GM18868 (cell line): ENCODE measurements at regions not wholly inside any gene's neighbourhood (a gene's known extent, or its start where the extent isn't known, plus 50 kb on each side); places are given as distances from the start of the nearest gene placed in this dataset.
"Not testable (repeated sequence)": the region's sequence is repeated elsewhere in the genome, so short reads cannot be mapped to it uniquely, and the experiment has no call there.

Experiments used
- ATAC-seq: cut with Tn5 transposase; IDR thresholded peaks from one replicate; pipeline ENCODE4 v1.9.1; 2021; ENCODE audit warnings: mild to moderate bottlenecking, moderate library complexity; ENCODE audit not compliant: unreplicated experiment

DNA sequence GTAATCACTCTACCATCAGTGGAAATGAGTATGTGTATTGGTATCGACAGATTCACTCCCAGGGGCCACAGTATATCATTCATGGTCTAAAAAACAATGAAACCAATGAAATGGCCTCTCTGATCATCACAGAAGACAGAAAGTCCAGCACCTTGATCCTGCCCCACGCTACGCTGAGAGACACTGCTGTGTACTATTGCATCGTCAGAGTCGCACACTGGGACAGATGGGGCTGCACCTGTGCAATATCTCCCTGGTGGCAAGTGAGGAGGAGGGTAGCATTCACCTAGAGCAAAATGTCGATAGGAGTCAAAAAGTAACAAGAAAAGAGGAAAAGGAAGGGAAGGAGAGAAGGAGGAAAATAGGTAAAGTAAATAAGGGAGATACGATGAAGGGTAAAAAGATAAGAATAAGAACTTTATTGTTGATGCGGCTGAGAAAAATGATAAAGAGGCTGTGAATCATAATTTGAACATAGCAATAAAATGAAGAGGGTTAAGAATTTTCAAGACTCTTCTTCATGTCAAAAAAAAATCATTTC, 450.5 kb upstream of the OR4E1 start:
- no peak for ATAC-seq

DNA sequence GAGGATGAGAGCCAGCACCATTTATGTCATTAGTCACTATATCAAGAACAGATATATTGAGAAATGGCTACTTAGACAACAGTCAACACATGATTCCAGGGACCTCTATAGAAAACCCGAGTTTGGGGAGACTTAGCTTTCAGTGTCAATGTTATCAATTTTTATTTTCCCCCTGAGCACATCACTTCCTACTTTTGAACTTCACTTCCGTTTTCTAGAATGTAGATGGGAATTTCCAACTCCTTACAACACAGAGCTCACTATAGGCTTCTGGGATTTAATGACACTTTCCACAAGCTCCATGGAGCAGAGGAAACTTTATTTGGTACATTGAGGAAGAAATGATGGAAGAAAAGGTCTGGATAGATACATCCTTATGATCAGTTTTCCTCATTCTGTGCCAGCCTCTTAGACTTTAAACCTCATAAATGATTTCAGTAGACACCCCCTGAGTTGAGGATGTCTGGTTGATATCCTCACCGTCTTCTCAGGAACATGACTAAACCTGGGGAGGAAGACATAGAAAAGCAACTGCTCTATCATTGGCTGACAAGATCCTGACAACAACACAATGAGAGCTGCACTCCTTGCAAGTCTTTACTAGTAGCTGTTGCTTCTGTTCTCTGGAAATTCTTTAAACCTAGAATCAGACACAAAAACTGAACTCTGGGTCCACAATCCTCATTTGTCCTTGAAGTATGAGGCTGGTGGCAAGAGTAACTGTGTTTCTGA, 449.4 kb upstream of the OR4E1 start:
- peak; percentile 24 for ATAC-seq

DNA sequence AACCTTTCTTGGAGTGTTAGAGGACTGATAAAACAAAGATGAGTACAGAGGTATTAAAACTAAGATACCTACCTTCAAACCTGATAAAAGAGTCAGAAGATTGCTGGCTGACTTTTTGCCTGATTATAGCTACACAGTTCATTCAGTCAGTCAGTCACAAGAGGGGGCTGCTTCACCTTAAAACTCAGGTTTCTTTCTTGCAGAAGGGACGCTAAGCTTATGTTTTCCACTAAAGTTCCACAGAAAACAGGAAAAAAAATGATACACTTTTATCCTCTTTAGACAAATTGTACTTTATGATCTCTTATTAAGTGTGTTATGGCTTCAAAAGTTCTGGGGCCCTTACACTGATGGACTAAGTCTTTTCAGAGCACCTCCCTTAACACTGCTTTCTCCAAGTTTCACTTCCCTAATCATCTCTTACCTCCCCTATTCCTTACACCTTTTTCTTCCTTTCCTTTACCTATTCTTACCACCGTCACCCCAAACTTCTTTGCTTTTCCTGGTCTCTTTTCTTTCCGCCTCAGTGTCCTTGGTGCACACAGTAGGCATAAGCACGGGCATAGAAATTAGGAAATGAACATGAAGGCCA, 448.7 kb upstream of the OR4E1 start:
- ATAC-seq: peak; percentile 64

DNA sequence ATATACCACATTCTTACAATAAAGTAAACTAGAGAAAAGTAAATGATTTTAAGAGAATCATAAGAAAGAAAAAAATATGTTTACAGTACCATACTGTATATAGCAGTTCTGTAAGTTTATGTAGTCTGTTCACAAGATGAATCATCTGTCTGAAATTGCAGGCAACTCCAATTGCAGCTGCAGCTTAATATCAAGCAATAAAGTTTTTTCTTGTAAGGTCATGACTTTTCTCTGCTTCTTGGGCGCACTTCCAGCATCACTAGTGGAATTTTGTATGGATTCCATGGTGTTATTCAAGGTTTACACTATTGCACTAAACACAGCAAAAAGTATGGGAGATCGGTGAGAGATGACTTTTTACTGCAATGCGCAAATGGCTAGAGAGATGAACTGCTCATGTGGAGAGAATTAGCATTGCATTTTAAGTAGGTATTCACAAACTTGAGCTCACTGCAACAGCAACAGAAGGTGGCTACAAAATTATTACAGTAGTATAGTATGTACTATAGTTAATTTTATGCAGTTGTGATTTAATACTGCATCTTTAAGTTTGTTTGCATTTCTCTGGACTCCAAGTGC, 445.4 kb upstream of the OR4E1 start:
- ATAC-seq: no peak

DNA sequence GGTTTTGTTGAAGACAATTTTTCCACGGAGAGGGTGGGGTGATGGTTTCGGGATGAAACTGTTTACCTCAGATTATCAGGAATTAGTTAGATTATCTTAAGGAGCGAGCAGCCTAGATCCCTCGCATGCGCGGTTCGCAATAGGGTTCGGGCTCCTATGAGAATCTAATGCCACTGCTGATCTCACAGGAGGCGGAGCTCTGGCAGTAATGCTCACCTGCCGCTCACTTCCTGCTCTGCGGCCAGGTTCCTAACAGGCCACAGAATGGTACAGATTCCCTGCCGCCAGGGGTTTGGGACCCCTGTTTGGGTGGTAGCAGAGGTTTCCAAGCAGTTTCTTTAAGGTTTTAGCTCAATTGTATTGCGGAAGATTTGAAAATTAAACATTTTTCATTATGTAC, 439.8 kb upstream of the OR4E1 start:
- no peak for ATAC-seq

DNA sequence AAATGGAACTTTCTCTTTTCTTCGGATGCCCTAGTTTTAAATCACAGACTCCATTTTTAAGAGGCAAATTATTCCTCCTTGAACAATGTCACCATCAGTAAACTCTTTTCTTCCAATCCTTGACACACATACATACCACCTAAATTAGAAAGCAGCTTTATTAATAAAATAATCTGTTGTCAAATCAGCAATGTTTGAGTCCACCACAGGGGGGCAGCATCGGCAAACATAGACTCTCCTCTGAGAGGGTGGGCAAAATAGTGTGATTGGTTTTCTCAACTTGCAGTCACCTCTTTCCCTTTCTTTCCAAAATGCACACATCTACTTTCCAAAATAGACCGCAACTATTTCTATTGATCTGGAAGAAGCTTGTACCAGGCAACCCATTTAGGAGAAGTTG, 438.4 kb upstream of the OR4E1 start:
- ATAC-seq: no peak

DNA sequence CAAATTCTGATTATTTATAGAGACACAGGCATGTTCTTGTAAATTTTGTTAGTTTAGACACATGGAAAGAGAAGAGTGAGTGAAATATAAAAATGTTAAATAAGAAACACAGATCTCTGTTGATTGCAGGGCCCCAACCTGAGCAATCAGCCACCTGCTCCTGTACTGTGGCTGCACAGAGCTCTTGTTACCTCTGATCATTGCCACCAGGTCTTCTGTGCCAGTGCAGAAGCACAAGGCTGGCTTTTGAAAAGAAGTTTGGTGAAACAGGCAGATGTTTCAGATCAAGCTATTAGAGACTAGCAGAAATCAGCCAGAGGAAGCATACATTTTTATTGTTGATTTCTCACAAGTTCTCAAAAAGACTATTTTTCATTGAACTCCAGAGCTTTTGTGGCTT, 434.1 kb upstream of the OR4E1 start:
- no peak for ATAC-seq

DNA sequence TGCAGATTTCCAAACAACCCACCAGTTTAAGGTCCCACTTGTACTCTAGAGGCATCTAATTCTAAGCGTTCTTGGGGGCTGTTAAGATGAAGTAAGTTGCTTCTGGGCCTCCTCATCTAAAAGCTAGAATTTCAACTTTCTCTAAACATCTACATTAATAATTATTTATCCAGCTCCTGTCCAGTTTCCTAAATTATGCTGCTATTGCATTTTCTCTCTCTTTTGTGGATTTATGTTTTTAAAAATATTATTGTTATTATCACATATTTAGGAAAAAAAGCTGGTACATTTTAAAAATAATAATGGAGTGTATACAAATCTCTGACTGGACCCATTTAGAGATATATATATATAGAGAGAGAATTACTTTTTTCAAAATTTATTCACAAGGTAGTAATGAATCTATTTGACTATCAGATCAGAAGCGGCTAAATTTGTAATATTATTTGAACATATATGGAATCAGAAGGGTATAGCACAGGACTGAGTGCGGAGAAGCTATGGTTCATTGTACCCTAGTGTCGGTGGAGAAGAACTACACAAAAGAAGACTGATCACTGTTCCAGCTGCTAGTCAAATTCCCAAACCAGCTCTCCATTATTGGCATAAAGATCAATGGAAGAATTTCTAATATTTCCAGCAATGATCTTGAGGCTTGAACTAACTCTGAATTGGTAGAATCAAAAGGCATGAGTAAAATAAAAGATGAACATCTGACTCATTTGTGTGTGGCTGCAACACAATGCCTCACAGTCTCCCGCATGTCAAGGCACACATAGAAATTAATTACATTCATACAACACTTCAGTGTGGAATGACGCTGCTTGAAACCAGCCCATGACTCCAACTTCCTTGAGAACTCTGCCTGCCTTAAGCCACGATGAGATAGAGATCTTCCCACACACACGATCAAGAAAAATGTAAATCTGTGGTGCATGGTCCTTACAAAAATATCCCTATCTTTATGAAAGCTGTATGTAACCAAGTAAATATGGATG, 433.4 kb upstream of the OR4E1 start:
- ATAC-seq: no peak

DNA sequence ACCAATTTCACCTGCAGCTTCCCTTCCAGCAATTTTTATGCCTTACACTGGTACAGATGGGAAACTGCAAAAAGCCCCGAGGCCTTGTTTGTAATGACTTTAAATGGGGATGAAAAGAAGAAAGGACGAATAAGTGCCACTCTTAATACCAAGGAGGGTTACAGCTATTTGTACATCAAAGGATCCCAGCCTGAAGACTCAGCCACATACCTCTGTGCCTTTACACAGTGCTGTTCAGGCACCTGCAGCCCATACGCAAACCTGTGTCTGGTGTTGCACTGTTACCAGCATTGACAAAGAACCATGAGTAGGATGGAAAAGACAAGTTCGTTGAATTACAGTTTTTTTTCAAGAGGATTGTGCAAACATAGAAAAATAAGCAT, 432.0 kb upstream of the OR4E1 start:
- no peak for ATAC-seq

DNA sequence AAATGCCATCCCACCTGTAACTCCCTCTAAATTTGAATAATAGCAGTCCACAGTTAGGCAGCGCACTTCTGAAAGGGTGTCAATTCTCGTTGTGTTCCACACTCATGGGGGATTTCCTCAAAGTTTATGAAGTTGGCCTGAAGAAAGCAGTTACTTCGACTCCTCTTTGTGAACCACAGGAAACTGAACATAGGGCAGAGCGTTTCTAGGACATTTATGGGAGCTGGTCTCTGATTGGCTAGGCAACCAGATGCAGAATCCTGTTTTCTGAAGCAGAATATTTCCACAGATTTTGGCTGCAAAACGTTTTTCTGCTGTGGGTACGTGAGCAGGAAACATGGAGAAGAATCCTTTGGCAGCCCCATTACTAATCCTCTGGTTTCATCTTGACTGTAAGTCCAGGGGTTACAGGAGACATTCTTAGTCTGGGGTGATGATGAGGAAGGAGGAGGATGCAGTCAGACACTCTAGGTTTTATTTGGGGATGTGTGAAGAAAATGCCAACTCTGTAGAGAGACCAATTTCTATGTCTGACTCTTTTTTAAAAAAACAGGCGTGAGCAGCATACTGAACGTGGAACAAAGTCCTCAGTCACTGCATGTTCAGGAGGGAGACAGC, 431.5 kb upstream of the OR4E1 start:
- ATAC-seq: no peak

DNA sequence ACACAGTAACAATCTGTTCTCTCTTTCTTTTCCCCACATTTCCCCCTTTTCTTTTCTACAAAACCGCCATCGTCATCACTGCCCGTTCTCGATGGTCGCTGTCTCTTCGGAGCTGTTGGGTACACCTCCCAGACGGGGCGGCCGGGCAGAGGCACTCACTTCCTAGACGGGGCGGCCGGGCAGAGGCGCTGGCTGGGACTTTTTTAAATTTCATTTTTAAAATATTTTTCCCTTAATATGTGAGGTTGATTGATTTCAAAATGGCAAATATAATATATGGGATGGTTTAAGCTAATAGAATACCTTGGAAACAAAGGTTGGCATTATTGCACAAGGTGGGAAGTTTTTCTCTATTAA, 427.1 kb upstream of the OR4E1 start:
- not testable (repeated sequence) for ATAC-seq

DNA sequence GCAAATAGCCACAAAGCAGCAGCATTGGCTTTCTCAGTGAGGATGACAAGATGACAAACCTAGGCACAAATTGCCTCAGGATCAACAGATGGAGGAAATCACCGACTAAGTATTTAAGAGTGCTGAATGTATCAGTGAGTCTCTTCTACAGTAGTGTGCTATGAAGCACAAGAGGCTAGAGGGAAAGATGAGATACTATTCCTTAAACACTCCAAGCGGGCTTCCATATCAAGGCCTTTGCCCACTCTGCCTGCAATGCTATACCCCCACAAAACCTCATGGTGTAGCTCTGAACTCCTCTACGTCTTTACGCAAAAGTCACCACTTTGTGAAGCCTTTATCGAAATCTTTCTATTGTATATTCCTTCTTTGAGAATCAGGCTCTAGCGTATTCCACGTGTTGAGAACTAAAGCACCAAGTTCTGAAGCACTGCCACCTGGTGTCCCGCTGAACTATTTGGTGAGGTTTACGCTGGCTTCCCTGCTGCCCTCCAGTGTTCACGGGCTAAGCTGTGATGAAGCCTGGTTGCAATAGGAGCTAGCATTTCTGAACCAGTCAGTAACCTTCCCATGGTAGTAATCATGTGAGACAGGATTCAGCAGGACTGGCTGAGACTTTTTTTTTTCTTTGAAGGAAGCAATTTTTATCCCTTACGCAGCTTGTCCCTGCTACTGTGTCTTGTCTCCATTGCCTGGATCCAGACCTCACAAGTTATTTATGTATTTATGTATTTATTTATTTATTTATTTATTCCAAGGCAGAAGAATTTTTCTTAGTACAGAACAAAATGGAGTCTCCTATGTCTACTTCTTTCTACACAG, 426.5 kb upstream of the OR4E1 start:
- peak; percentile 86 for ATAC-seq

DNA sequence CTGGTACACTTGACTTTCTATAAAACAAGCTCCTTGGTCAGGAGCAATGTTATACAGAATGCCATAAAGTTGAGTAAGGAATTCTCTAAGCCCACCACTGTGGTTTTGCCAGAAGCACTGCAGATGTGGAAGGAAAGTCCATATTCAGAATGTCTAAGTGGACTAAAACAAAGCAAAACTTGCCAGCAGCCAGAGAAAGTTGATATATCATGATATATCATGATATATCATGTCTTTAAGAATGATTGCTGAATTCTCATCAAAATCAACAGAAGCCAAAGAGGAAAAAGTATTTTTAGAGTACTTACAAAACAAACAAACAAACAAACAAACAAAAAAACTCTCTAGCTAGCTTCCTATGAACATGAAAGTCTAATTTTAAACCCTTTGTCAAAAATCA, 424.8 kb upstream of the OR4E1 start:
- no peak for ATAC-seq

DNA sequence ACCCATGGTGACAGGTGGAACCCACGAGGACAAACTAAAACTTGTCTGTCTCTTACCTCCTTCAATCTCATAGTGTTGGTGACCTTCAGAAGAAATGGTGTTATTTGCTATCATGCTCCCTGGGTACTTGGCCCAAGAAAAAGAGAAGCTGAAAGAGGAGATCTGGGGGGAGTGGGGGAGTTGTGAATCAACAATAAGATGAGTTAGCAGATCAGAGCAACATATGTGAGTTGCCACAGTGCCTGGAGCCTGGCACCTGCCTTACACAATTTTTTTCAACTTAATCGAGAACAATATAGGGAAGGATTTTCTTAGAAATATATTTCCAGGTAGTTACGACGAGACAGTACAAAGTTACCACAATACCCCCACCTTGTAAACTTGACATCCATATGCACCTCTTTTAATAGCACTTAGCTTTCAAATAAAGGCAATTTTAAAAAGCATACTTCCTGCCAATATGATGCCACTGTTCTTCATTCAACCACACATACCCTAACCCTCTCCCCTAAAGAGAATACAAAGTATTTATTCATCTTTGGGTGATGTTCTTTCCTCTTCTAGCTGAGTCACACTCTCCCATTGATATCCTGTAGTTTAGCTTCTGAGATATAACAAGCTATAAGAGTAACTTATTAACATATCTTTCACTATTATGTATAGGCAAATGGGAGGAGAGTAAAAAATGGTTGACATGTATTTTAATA, 424.1 kb upstream of the OR4E1 start:
- no peak for ATAC-seq

DNA sequence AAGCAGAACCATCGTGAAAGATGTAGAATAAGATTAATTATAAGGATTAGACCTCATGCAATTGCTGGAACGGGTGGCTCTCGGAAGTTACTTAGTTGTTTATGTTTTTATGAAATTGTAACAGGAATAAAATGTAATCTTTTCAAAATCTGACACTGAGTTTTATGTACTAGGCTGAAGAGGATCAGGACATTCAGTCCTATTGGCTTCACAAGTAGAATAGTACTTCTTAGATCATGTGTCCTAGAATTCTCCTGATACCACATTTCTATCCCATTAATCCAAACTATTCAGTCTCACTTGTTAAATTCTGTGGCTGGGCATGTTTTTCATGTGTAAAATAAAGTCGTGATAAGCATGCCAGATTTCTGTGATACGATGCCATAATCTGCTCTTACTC, 423.5 kb upstream of the OR4E1 start:
- ATAC-seq: no peak

DNA sequence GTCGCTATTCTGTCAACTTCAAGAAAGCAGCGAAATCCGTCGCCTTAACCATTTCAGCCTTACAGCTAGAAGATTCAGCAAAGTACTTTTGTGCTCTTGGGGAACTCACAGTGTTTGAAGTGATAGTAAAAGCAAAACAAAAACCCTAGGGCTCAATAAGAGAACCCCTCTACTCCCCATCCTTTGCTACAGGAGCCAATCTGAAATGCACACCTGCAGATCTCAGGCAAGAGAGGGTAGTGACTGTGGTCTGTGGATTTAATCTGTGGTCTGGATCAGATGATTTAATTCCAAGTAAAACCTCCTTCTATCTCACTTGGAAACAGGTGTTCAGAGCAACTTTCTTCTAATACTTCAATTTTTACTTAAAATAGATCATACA, 422.9 kb upstream of the OR4E1 start:
- ATAC-seq: no peak

DNA sequence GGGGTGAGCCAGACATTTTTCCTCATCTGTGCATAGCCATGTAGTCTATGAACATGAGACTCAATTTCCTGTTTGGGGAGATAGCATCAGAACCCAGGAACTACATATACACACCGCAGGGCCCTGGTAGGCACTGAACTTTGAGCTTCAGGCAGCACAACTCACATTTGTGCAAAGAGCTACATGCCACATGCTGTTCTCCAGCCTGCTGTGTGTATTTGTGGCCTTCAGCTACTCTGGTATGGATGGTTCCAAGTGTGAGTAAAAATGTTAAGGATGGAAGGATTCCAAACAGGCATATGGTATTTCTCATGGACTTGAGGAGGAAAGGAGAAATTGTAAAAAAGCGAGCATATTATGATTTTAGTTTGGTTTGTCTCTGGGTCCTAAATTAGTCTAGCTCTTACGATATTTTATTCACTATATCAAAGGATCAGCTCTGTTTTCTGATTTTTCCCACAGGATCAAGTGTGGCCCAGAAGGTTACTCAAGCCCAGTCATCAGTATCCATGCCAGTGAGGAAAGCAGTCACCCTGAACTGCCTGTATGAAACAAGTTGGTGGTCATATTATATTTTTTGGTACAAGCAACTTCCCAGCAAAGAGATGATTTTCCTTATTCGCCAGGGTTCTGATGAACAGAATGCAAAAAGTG, 422.4 kb upstream of the OR4E1 start:
- ATAC-seq: no peak

DNA sequence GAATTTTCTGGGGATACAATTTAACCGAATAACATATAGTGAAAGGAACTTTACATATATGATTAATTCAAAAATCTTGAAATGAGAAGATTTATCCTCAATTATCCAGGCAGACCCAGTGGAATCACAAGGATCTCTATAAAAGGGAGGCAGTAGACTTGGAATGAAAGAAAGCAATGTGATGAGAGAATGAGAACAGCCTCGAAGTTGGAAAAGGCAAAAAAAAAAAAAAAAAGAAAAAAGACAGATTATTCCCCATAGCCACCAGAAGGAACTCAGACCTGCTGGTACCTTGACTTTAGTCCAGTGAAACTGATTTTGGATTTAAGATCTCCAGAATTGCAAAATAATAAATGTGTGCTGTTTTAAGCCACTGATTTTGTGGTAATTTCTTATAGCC, 416.3 kb upstream of the OR4E1 start:
- ATAC-seq: no peak
